ENCODE measurements at regions not wholly inside any gene's neighbourhood (a gene's known extent, or its start where the extent isn't known, plus 50 kb on each side); places are given as distances from the start of the nearest gene placed in this dataset.

- no peak overlapping the region for H3K4me3 ChIP-seq (ENCODE audit: low read length in 2 of 2)
- peaks cover 5% of the 10 kb centered on the region for H3K4me1 ChIP-seq (ENCODE audit: control insufficient read depth, insufficient read depth, low read length)
- H3K27ac ChIP-seq (ENCODE audit: low read length), result no peak overlapping the region
- no peaks in the 10 kb centered on the region for H3K27me3 ChIP-seq (ENCODE audit: control insufficient read depth in 1 of 2, insufficient read depth in 2 of 2, low read length in 2 of 2)
- H3K9me3 ChIP-seq (ENCODE audit: control insufficient read depth in 2 of 2, low read length in 2 of 2), result no peaks in the 10 kb centered on the region
- H3K9ac ChIP-seq (ENCODE audit: low read length in 2 of 2), result no peak overlapping the region
- H3K36me3 ChIP-seq (ENCODE audit: control insufficient read depth in 2 of 2, insufficient read depth in 2 of 2, low read length in 2 of 2), result no peaks in the 10 kb centered on the region
These were observed 299.5 kb downstream of the PRL start for GRCh38 chr6:21997119-21998037.

GRCh38 chr6:21998582-21998981 lies 298.3 kb downstream of the PRL start:
- no peak overlapping the region for H3K27ac ChIP-seq (ENCODE audit: low read length)

GRCh38 chr6:21999012-21999528 lies 297.8 kb downstream of the PRL start:
- Histone ChIP-seq H3K4me3 (ENCODE audit: low read length in 2 of 2) (no peak overlapping the region), H3K27me3 (ENCODE audit: control insufficient read depth in 1 of 2, insufficient read depth in 2 of 2, low read length in 2 of 2) (no peaks in the 10 kb centered on the region), H3K27ac (ENCODE audit: low read length) (no peak overlapping the region), H3K36me3 (ENCODE audit: control insufficient read depth in 2 of 2, insufficient read depth in 2 of 2, low read length in 2 of 2) (no peaks in the 10 kb centered on the region), H3K4me1 (ENCODE audit: control insufficient read depth, insufficient read depth, low read length) (peaks cover 5% of the 10 kb centered on the region), H3K9me3 (ENCODE audit: control insufficient read depth in 2 of 2, low read length in 2 of 2) (no peaks in the 10 kb centered on the region), H3K9ac (ENCODE audit: low read length in 2 of 2) (no peak overlapping the region)

More at GRCh38 chr6:21998582-21998981, 298.3 kb downstream of the PRL start:
- H3K36me3 ChIP-seq (ENCODE audit: control insufficient read depth in 2 of 2, insufficient read depth in 2 of 2, low read length in 2 of 2), result no peaks in the 10 kb centered on the region
- peaks cover 5% of the 10 kb centered on the region for H3K4me1 ChIP-seq (ENCODE audit: control insufficient read depth, insufficient read depth, low read length)
- H3K9ac ChIP-seq (ENCODE audit: low read length in 2 of 2), result no peak overlapping the region
- no peaks in the 10 kb centered on the region for H3K27me3 ChIP-seq (ENCODE audit: control insufficient read depth in 1 of 2, insufficient read depth in 2 of 2, low read length in 2 of 2)
- no peak overlapping the region for H3K4me3 ChIP-seq (ENCODE audit: low read length in 2 of 2)
- H3K9me3 ChIP-seq (ENCODE audit: control insufficient read depth in 2 of 2, low read length in 2 of 2), result no peaks in the 10 kb centered on the region

GRCh38 chr6:21999741-22000140 lies 297.1 kb downstream of the PRL start:
- H3K9ac ChIP-seq (ENCODE audit: low read length in 2 of 2), result no peak overlapping the region
- no peak overlapping the region for H3K4me3 ChIP-seq (ENCODE audit: low read length in 2 of 2)
- no peaks in the 10 kb centered on the region for H3K36me3 ChIP-seq (ENCODE audit: control insufficient read depth in 2 of 2, insufficient read depth in 2 of 2, low read length in 2 of 2)
- H3K27me3 ChIP-seq (ENCODE audit: control insufficient read depth in 1 of 2, insufficient read depth in 2 of 2, low read length in 2 of 2), result no peaks in the 10 kb centered on the region
- H3K4me1 ChIP-seq (ENCODE audit: control insufficient read depth, insufficient read depth, low read length), result peaks cover 5% of the 10 kb centered on the region
- H3K9me3 ChIP-seq (ENCODE audit: control insufficient read depth in 2 of 2, low read length in 2 of 2), result no peaks in the 10 kb centered on the region
- no peak overlapping the region for H3K27ac ChIP-seq (ENCODE audit: low read length)

GRCh38 chr6:22001396-22002027 lies 295.3 kb downstream of the PRL start:
- H3K27me3 ChIP-seq (ENCODE audit: control insufficient read depth in 1 of 2, insufficient read depth in 2 of 2, low read length in 2 of 2), result no peaks in the 10 kb centered on the region
- no peak overlapping the region for H3K4me3 ChIP-seq (ENCODE audit: low read length in 2 of 2)
- H3K4me1 ChIP-seq (ENCODE audit: control insufficient read depth, insufficient read depth, low read length), result peaks cover 5% of the 10 kb centered on the region
- no peak overlapping the region for H3K9ac ChIP-seq (ENCODE audit: low read length in 2 of 2)
- no peaks in the 10 kb centered on the region for H3K36me3 ChIP-seq (ENCODE audit: control insufficient read depth in 2 of 2, insufficient read depth in 2 of 2, low read length in 2 of 2)
- H3K27ac ChIP-seq (ENCODE audit: low read length), result no peak overlapping the region
- H3K9me3 ChIP-seq (ENCODE audit: control insufficient read depth in 2 of 2, low read length in 2 of 2), result no peaks in the 10 kb centered on the region

- no peak overlapping the region for H3K9ac ChIP-seq (ENCODE audit: low read length in 2 of 2)
- H3K27me3 ChIP-seq (ENCODE audit: control insufficient read depth in 1 of 2, insufficient read depth in 2 of 2, low read length in 2 of 2), result no peaks in the 10 kb centered on the region
- H3K9me3 ChIP-seq (ENCODE audit: control insufficient read depth in 2 of 2, low read length in 2 of 2), result no peaks in the 10 kb centered on the region
- H3K4me3 ChIP-seq (ENCODE audit: low read length in 2 of 2), result no peak overlapping the region
- no peaks in the 10 kb centered on the region for H3K36me3 ChIP-seq (ENCODE audit: control insufficient read depth in 2 of 2, insufficient read depth in 2 of 2, low read length in 2 of 2)
- H3K27ac ChIP-seq (ENCODE audit: low read length), result no peak overlapping the region
- peaks cover 5% of the 10 kb centered on the region for H3K4me1 ChIP-seq (ENCODE audit: control insufficient read depth, insufficient read depth, low read length)
These were observed 293.5 kb downstream of the PRL start for GRCh38 chr6:22003287-22003686.

- no peaks in the 10 kb centered on the region for H3K9me3 ChIP-seq (ENCODE audit: control insufficient read depth in 2 of 2, low read length in 2 of 2)
- no peaks in the 10 kb centered on the region for H3K27me3 ChIP-seq (ENCODE audit: control insufficient read depth in 1 of 2, insufficient read depth in 2 of 2, low read length in 2 of 2)
- no peak overlapping the region for H3K9ac ChIP-seq (ENCODE audit: low read length in 2 of 2)
- H3K36me3 ChIP-seq (ENCODE audit: control insufficient read depth in 2 of 2, insufficient read depth in 2 of 2, low read length in 2 of 2), result no peaks in the 10 kb centered on the region
- no peak overlapping the region for H3K4me3 ChIP-seq (ENCODE audit: low read length in 2 of 2)
- no peaks in the 10 kb centered on the region for H3K4me1 ChIP-seq (ENCODE audit: control insufficient read depth, insufficient read depth, low read length)
- no peak overlapping the region for H3K27ac ChIP-seq (ENCODE audit: low read length)
These were observed 290.0 kb downstream of the PRL start for GRCh38 chr6:22006795-22007194.

- Histone ChIP-seq H3K36me3 (ENCODE audit: control insufficient read depth in 2 of 2, insufficient read depth in 2 of 2, low read length in 2 of 2) (no peaks in the 10 kb centered on the region), H3K27ac (ENCODE audit: low read length) (no peak overlapping the region), H3K27me3 (ENCODE audit: control insufficient read depth in 1 of 2, insufficient read depth in 2 of 2, low read length in 2 of 2) (no peaks in the 10 kb centered on the region), H3K4me1 (ENCODE audit: control insufficient read depth, insufficient read depth, low read length) (no peaks in the 10 kb centered on the region), H3K9ac (ENCODE audit: low read length in 2 of 2) (no peak overlapping the region), H3K9me3 (ENCODE audit: control insufficient read depth in 2 of 2, low read length in 2 of 2) (no peaks in the 10 kb centered on the region), H3K4me3 (ENCODE audit: low read length in 2 of 2) (no peak overlapping the region)
These were observed 289.4 kb downstream of the PRL start for GRCh38 chr6:22007469-22007868.

- H3K36me3 ChIP-seq (ENCODE audit: control insufficient read depth in 2 of 2, insufficient read depth in 2 of 2, low read length in 2 of 2), result no peaks in the 10 kb centered on the region
- H3K4me1 ChIP-seq (ENCODE audit: control insufficient read depth, insufficient read depth, low read length), result no peaks in the 10 kb centered on the region
- no peaks in the 10 kb centered on the region for H3K9me3 ChIP-seq (ENCODE audit: control insufficient read depth in 2 of 2, low read length in 2 of 2)
- no peaks in the 10 kb centered on the region for H3K27me3 ChIP-seq (ENCODE audit: control insufficient read depth in 1 of 2, insufficient read depth in 2 of 2, low read length in 2 of 2)
- no peak overlapping the region for H3K9ac ChIP-seq (ENCODE audit: low read length in 2 of 2)
- no peak overlapping the region for H3K4me3 ChIP-seq (ENCODE audit: low read length in 2 of 2)
- no peak overlapping the region for H3K27ac ChIP-seq (ENCODE audit: low read length)
These were observed 288.5 kb downstream of the PRL start for GRCh38 chr6:22008248-22008836.

- H3K4me1 ChIP-seq (ENCODE audit: control insufficient read depth, insufficient read depth, low read length), result no peaks in the 10 kb centered on the region
- no peak overlapping the region for H3K27ac ChIP-seq (ENCODE audit: low read length)
- no peak overlapping the region for H3K4me3 ChIP-seq (ENCODE audit: low read length in 2 of 2)
These were observed 286.7 kb downstream of the PRL start for GRCh38 chr6:22010102-22010501.

More at GRCh38 chr6:22010102-22010501, 286.7 kb downstream of the PRL start:
- Histone ChIP-seq H3K27me3 (ENCODE audit: control insufficient read depth in 1 of 2, insufficient read depth in 2 of 2, low read length in 2 of 2) (no peaks in the 10 kb centered on the region), H3K36me3 (ENCODE audit: control insufficient read depth in 2 of 2, insufficient read depth in 2 of 2, low read length in 2 of 2) (no peaks in the 10 kb centered on the region), H3K9me3 (ENCODE audit: control insufficient read depth in 2 of 2, low read length in 2 of 2) (no peaks in the 10 kb centered on the region), H3K9ac (ENCODE audit: low read length in 2 of 2) (no peak overlapping the region)

Measured in stomach smooth muscle (tissue), 2 donors.